ENCODE measurements at regions not wholly inside any gene's neighbourhood (a gene's known extent, or its start where the extent isn't known, plus 50 kb on each side); places are given as distances from the start of the nearest gene placed in this dataset.

- WGBS, 2 donors: 95 to 98% methylated on average over 3 of the region's 3 CpGs
- no peak overlapping the region for H3K9ac ChIP-seq (ENCODE audit: insufficient read depth in 1 of 2, low read length in 2 of 2)
- no peak for ATAC-seq (ENCODE audit: insufficient read depth, low FRiP score)
- H3K4me1 ChIP-seq (ENCODE audit: control insufficient read depth in 5 of 5, insufficient read depth in 5 of 5, low read length in 5 of 5): peaks cover 0 to 8% (median 0%) of the 10 kb centered on the region in 5 donors
- no peak for DNase-seq
- H3K4me3 ChIP-seq: no peak overlapping the region
- peaks cover 3 to 26% (median 14%) of the 10 kb centered on the region in 4 donors for H3K9me3 ChIP-seq (ENCODE audit: control insufficient read depth in 4 of 4, insufficient read depth in 3 of 4, low read length in 3 of 4)
- no peaks in the 10 kb centered on the region for H3K36me3 ChIP-seq (ENCODE audit: control insufficient read depth in 4 of 4, insufficient read depth in 4 of 4, low read length in 4 of 4)
- no peak overlapping the region for H3K27ac ChIP-seq (ENCODE audit: low read depth in 1 of 2, low read length in 1 of 2)
- no peaks in the 10 kb centered on the region for H3K27me3 ChIP-seq (ENCODE audit: control insufficient read depth in 3 of 3, insufficient read depth in 3 of 3, low read length in 2 of 3)
- no peak for TF ChIP-seq CTCF (IDR thresholded peaks at IDR 0.05; ENCODE audit: control extremely low read depth, extremely low read depth)
Measured at GRCh38 chr6:137653706-137654059, 159.5 kb upstream of the OLIG3 start.

- no peaks in the 10 kb centered on the region for H3K27me3 ChIP-seq (ENCODE audit: control insufficient read depth in 3 of 3, insufficient read depth in 3 of 3, low read length in 2 of 3)
- no peaks in the 10 kb centered on the region for H3K36me3 ChIP-seq (ENCODE audit: control insufficient read depth in 4 of 4, insufficient read depth in 4 of 4, low read length in 4 of 4)
Measured at GRCh38 chr6:137654365-137654981, 160.3 kb upstream of the OLIG3 start.

GRCh38 chr6:137655291-137655690, 161.1 kb upstream of the OLIG3 start:
- no peak for TF ChIP-seq CTCF (IDR thresholded peaks at IDR 0.05; ENCODE audit: control extremely low read depth, extremely low read depth)
- Histone ChIP-seq H3K36me3 (ENCODE audit: control insufficient read depth in 4 of 4, insufficient read depth in 4 of 4, low read length in 4 of 4) (no peaks in the 10 kb centered on the region), H3K9me3 (ENCODE audit: control insufficient read depth in 4 of 4, insufficient read depth in 3 of 4, low read length in 3 of 4) (peaks cover 3 to 26% (median 14%) of the 10 kb centered on the region in 4 donors), H3K27ac (ENCODE audit: low read depth in 1 of 2, low read length in 1 of 2) (no peak overlapping the region), H3K4me3 (no peak overlapping the region), H3K27me3 (ENCODE audit: control insufficient read depth in 3 of 3, insufficient read depth in 3 of 3, low read length in 2 of 3) (no peaks in the 10 kb centered on the region), H3K4me1 (ENCODE audit: control insufficient read depth in 5 of 5, insufficient read depth in 5 of 5, low read length in 5 of 5) (peaks cover 0 to 6% (median 0%) of the 10 kb centered on the region in 5 donors), H3K9ac (ENCODE audit: insufficient read depth in 1 of 2, low read length in 2 of 2) (no peak overlapping the region)
- DNase-seq (no peak), ATAC-seq (ENCODE audit: insufficient read depth, low FRiP score) (no peak)
- WGBS, 2 donors: 90 to 93% methylated on average over 2 of the region's 2 CpGs

More at GRCh38 chr6:137654365-137654981, 160.3 kb upstream of the OLIG3 start:
- no peak for TF ChIP-seq CTCF (IDR thresholded peaks at IDR 0.05; ENCODE audit: control extremely low read depth, extremely low read depth)
- Histone ChIP-seq H3K4me1 (ENCODE audit: control insufficient read depth in 5 of 5, insufficient read depth in 5 of 5, low read length in 5 of 5) (peaks cover 0 to 6% (median 0%) of the 10 kb centered on the region in 5 donors), H3K9me3 (ENCODE audit: control insufficient read depth in 4 of 4, insufficient read depth in 3 of 4, low read length in 3 of 4) (peaks cover 3 to 26% (median 14%) of the 10 kb centered on the region in 4 donors), H3K27ac (ENCODE audit: low read depth in 1 of 2, low read length in 1 of 2) (no peak overlapping the region), H3K4me3 (no peak overlapping the region), H3K9ac (ENCODE audit: insufficient read depth in 1 of 2, low read length in 2 of 2) (no peak overlapping the region)
- no peak for DNase-seq
- WGBS, 2 donors: 88 to 90% methylated on average over 1 of the region's 1 CpG
- no peak for ATAC-seq (ENCODE audit: insufficient read depth, low FRiP score)

- TF ChIP-seq CTCF (IDR thresholded peaks at IDR 0.05; ENCODE audit: control extremely low read depth, extremely low read depth): no peak
- WGBS, 2 donors: 94 to 96% methylated on average over 4 of the region's 4 CpGs
- DNase-seq: no peak
- Histone ChIP-seq H3K27me3 (ENCODE audit: control insufficient read depth in 3 of 3, insufficient read depth in 3 of 3, low read length in 2 of 3) (no peaks in the 10 kb centered on the region), H3K36me3 (ENCODE audit: control insufficient read depth in 4 of 4, insufficient read depth in 4 of 4, low read length in 4 of 4) (no peaks in the 10 kb centered on the region), H3K9me3 (ENCODE audit: control insufficient read depth in 4 of 4, insufficient read depth in 3 of 4, low read length in 3 of 4) (peaks cover 3 to 24% (median 14%) of the 10 kb centered on the region in 4 donors), H3K27ac (ENCODE audit: low read depth in 1 of 2, low read length in 1 of 2) (no peak overlapping the region), H3K4me1 (ENCODE audit: control insufficient read depth in 5 of 5, insufficient read depth in 5 of 5, low read length in 5 of 5) (no peaks in the 10 kb centered on the region), H3K4me3 (no peak overlapping the region), H3K9ac (ENCODE audit: insufficient read depth in 1 of 2, low read length in 2 of 2) (no peak overlapping the region)
- no peak for ATAC-seq (ENCODE audit: insufficient read depth, low FRiP score)
Measured at GRCh38 chr6:137656735-137657134, 162.5 kb upstream of the OLIG3 start.
